ENCODE measurements at regions not wholly inside any gene's neighbourhood (a gene's known extent, or its start where the extent isn't known, plus 50 kb on each side); places are given as distances from the start of the nearest gene placed in this dataset.

GRCh38 chr22:44615146-44615545 lies 86.9 kb upstream of the PRR5 start:
- TF ChIP-seq CTCF (conservative IDR thresholded peaks at IDR 0.05) (no peak), ZFX (IDR thresholded peaks at IDR 0.05) (no peak)
